ENCODE measurements at regions not wholly inside any gene's neighbourhood (a gene's known extent, or its start where the extent isn't known, plus 50 kb on each side); places are given as distances from the start of the nearest gene placed in this dataset.
"Not testable (repeated sequence)": the region's sequence is repeated elsewhere in the genome, so short reads cannot be mapped to it uniquely, and the experiment has no call there.

GRCh38 chr22:47884200-47884599 lies 1121.8 kb downstream of the TBC1D22A start:
- no peak overlapping the region for H3K4me3 ChIP-seq (ENCODE audit: low read depth in 1 of 2, low read length in 2 of 2)
- no peak overlapping the region for H3K9ac ChIP-seq (ENCODE audit: low read depth in 1 of 2, low read length in 2 of 2)
- no peaks in the 10 kb centered on the region for H3K27me3 ChIP-seq (ENCODE audit: control insufficient read depth in 1 of 2, insufficient read depth in 2 of 2, low read length in 2 of 2)
- no peaks in the 10 kb centered on the region for H3K4me1 ChIP-seq (ENCODE audit: control insufficient read depth in 1 of 2, insufficient read depth in 2 of 2, low read length in 2 of 2)
- H3K9me3 ChIP-seq (ENCODE audit: control insufficient read depth in 1 of 2, low read length in 2 of 2) = no peaks in the 10 kb centered on the region
- no peak overlapping the region for H3K27ac ChIP-seq (ENCODE audit: low read depth, low read length)
- no peaks in the 10 kb centered on the region for H3K36me3 ChIP-seq (ENCODE audit: control insufficient read depth in 1 of 2, insufficient read depth in 2 of 2, low read length in 2 of 2)

- Histone ChIP-seq H3K36me3 (ENCODE audit: control insufficient read depth in 1 of 2, insufficient read depth in 2 of 2, low read length in 2 of 2) (no peaks in the 10 kb centered on the region), H3K9ac (ENCODE audit: low read depth in 1 of 2, low read length in 2 of 2) (no peak overlapping the region), H3K27ac (ENCODE audit: low read depth, low read length) (no peak overlapping the region), H3K27me3 (ENCODE audit: control insufficient read depth in 1 of 2, insufficient read depth in 2 of 2, low read length in 2 of 2) (no peaks in the 10 kb centered on the region), H3K4me3 (ENCODE audit: low read depth in 1 of 2, low read length in 2 of 2) (no peak overlapping the region), H3K4me1 (ENCODE audit: control insufficient read depth in 1 of 2, insufficient read depth in 2 of 2, low read length in 2 of 2) (no peaks in the 10 kb centered on the region), H3K9me3 (ENCODE audit: control insufficient read depth in 1 of 2, low read length in 2 of 2) (no peaks in the 10 kb centered on the region)
Observed at GRCh38 chr22:47883757-47884156, 1121.3 kb downstream of the TBC1D22A start.

GRCh38 chr22:47879346-47879745 lies 1116.9 kb downstream of the TBC1D22A start:
- Histone ChIP-seq H3K4me3 (ENCODE audit: low read depth in 1 of 2, low read length in 2 of 2) (no peak overlapping the region), H3K4me1 (ENCODE audit: control insufficient read depth in 1 of 2, insufficient read depth in 2 of 2, low read length in 2 of 2) (no peaks in the 10 kb centered on the region), H3K27me3 (ENCODE audit: control insufficient read depth in 1 of 2, insufficient read depth in 2 of 2, low read length in 2 of 2) (peaks cover 0 to 4% of the 10 kb centered on the region in 2 donors)

GRCh38 chr22:47878460-47878859 lies 1116.0 kb downstream of the TBC1D22A start:
- H3K9me3 ChIP-seq (ENCODE audit: control insufficient read depth in 1 of 2, low read length in 2 of 2) = no peaks in the 10 kb centered on the region
- H3K4me3 ChIP-seq (ENCODE audit: low read depth in 1 of 2, low read length in 2 of 2) = no peak overlapping the region
- H3K27me3 ChIP-seq (ENCODE audit: control insufficient read depth in 1 of 2, insufficient read depth in 2 of 2, low read length in 2 of 2) = peaks cover 0 to 4% of the 10 kb centered on the region in 2 donors
- no peaks in the 10 kb centered on the region for H3K36me3 ChIP-seq (ENCODE audit: control insufficient read depth in 1 of 2, insufficient read depth in 2 of 2, low read length in 2 of 2)
- H3K9ac ChIP-seq (ENCODE audit: low read depth in 1 of 2, low read length in 2 of 2) = no peak overlapping the region
- no peak overlapping the region for H3K27ac ChIP-seq (ENCODE audit: low read depth, low read length)
- H3K4me1 ChIP-seq (ENCODE audit: control insufficient read depth in 1 of 2, insufficient read depth in 2 of 2, low read length in 2 of 2) = no peaks in the 10 kb centered on the region

More at GRCh38 chr22:47879346-47879745, 1116.9 kb downstream of the TBC1D22A start:
- Histone ChIP-seq H3K9ac (ENCODE audit: low read depth in 1 of 2, low read length in 2 of 2) (no peak overlapping the region), H3K27ac (ENCODE audit: low read depth, low read length) (no peak overlapping the region), H3K36me3 (ENCODE audit: control insufficient read depth in 1 of 2, insufficient read depth in 2 of 2, low read length in 2 of 2) (no peaks in the 10 kb centered on the region), H3K9me3 (ENCODE audit: control insufficient read depth in 1 of 2, low read length in 2 of 2) (no peaks in the 10 kb centered on the region)

GRCh38 chr22:47872761-47873535 lies 1110.5 kb downstream of the TBC1D22A start:
- H3K27me3 ChIP-seq (ENCODE audit: control insufficient read depth in 1 of 2, insufficient read depth in 2 of 2, low read length in 2 of 2) = peaks cover 0 to 4% of the 10 kb centered on the region in 2 donors
- H3K9me3 ChIP-seq (ENCODE audit: control insufficient read depth in 1 of 2, low read length in 2 of 2) = peaks cover 1 to 2% of the 10 kb centered on the region in 2 donors
- H3K36me3 ChIP-seq (ENCODE audit: control insufficient read depth in 1 of 2, insufficient read depth in 2 of 2, low read length in 2 of 2) = no peaks in the 10 kb centered on the region
- H3K27ac ChIP-seq (ENCODE audit: low read depth, low read length) = no peak overlapping the region
- no peak overlapping the region for H3K4me3 ChIP-seq (ENCODE audit: low read depth in 1 of 2, low read length in 2 of 2)
- H3K9ac ChIP-seq (ENCODE audit: low read depth in 1 of 2, low read length in 2 of 2) = no peak overlapping the region
- H3K4me1 ChIP-seq (ENCODE audit: control insufficient read depth in 1 of 2, insufficient read depth in 2 of 2, low read length in 2 of 2) = no peaks in the 10 kb centered on the region

GRCh38 chr22:47865626-47866025 lies 1103.2 kb downstream of the TBC1D22A start:
- H3K36me3 ChIP-seq (ENCODE audit: control insufficient read depth in 1 of 2, insufficient read depth in 2 of 2, low read length in 2 of 2) = no peaks in the 10 kb centered on the region
- peaks cover 3 to 5% of the 10 kb centered on the region in 2 donors for H3K9me3 ChIP-seq (ENCODE audit: control insufficient read depth in 1 of 2, low read length in 2 of 2)
- no peak overlapping the region for H3K9ac ChIP-seq (ENCODE audit: low read depth in 1 of 2, low read length in 2 of 2)
- no peaks in the 10 kb centered on the region for H3K27me3 ChIP-seq (ENCODE audit: control insufficient read depth in 1 of 2, insufficient read depth in 2 of 2, low read length in 2 of 2)
- no peak overlapping the region for H3K27ac ChIP-seq (ENCODE audit: low read depth, low read length)
- H3K4me3 ChIP-seq (ENCODE audit: low read depth in 1 of 2, low read length in 2 of 2) = no peak overlapping the region
- H3K4me1 ChIP-seq (ENCODE audit: control insufficient read depth in 1 of 2, insufficient read depth in 2 of 2, low read length in 2 of 2) = no peaks in the 10 kb centered on the region

- Histone ChIP-seq H3K27ac (ENCODE audit: low read depth, low read length) (no peak overlapping the region), H3K36me3 (ENCODE audit: control insufficient read depth in 1 of 2, insufficient read depth in 2 of 2, low read length in 2 of 2) (no peaks in the 10 kb centered on the region), H3K9ac (ENCODE audit: low read depth in 1 of 2, low read length in 2 of 2) (no peak overlapping the region), H3K27me3 (ENCODE audit: control insufficient read depth in 1 of 2, insufficient read depth in 2 of 2, low read length in 2 of 2) (no peaks in the 10 kb centered on the region), H3K4me1 (ENCODE audit: control insufficient read depth in 1 of 2, insufficient read depth in 2 of 2, low read length in 2 of 2) (no peaks in the 10 kb centered on the region), H3K4me3 (ENCODE audit: low read depth in 1 of 2, low read length in 2 of 2) (no peak overlapping the region), H3K9me3 (ENCODE audit: control insufficient read depth in 1 of 2, low read length in 2 of 2) (no peaks in the 10 kb centered on the region)
Observed at GRCh38 chr22:47862394-47862793, 1099.9 kb downstream of the TBC1D22A start.

- H3K36me3 ChIP-seq (ENCODE audit: control insufficient read depth in 1 of 2, insufficient read depth in 2 of 2, low read length in 2 of 2); H3K4me3 ChIP-seq (ENCODE audit: low read depth in 1 of 2, low read length in 2 of 2); H3K27me3 ChIP-seq (ENCODE audit: control insufficient read depth in 1 of 2, insufficient read depth in 2 of 2, low read length in 2 of 2); H3K4me1 ChIP-seq (ENCODE audit: control insufficient read depth in 1 of 2, insufficient read depth in 2 of 2, low read length in 2 of 2); H3K27ac ChIP-seq (ENCODE audit: low read depth, low read length); H3K9me3 ChIP-seq (ENCODE audit: control insufficient read depth in 1 of 2, low read length in 2 of 2); H3K9ac ChIP-seq (ENCODE audit: low read depth in 1 of 2, low read length in 2 of 2): not testable (repeated sequence)
Observed at GRCh38 chr22:47860907-47861306, 1098.5 kb downstream of the TBC1D22A start.

GRCh38 chr22:47859881-47860525 lies 1097.6 kb downstream of the TBC1D22A start:
- Histone ChIP-seq H3K27ac (ENCODE audit: low read depth, low read length) (no peak overlapping the region), H3K27me3 (ENCODE audit: control insufficient read depth in 1 of 2, insufficient read depth in 2 of 2, low read length in 2 of 2) (no peaks in the 10 kb centered on the region), H3K9me3 (ENCODE audit: control insufficient read depth in 1 of 2, low read length in 2 of 2) (no peaks in the 10 kb centered on the region), H3K4me1 (ENCODE audit: control insufficient read depth in 1 of 2, insufficient read depth in 2 of 2, low read length in 2 of 2) (no peaks in the 10 kb centered on the region), H3K9ac (ENCODE audit: low read depth in 1 of 2, low read length in 2 of 2) (no peak overlapping the region), H3K36me3 (ENCODE audit: control insufficient read depth in 1 of 2, insufficient read depth in 2 of 2, low read length in 2 of 2) (no peaks in the 10 kb centered on the region), H3K4me3 (ENCODE audit: low read depth in 1 of 2, low read length in 2 of 2) (no peak overlapping the region)

- Histone ChIP-seq H3K4me1 (ENCODE audit: control insufficient read depth in 1 of 2, insufficient read depth in 2 of 2, low read length in 2 of 2) (no peaks in the 10 kb centered on the region), H3K9me3 (ENCODE audit: control insufficient read depth in 1 of 2, low read length in 2 of 2) (no peaks in the 10 kb centered on the region), H3K4me3 (ENCODE audit: low read depth in 1 of 2, low read length in 2 of 2) (no peak overlapping the region), H3K27me3 (ENCODE audit: control insufficient read depth in 1 of 2, insufficient read depth in 2 of 2, low read length in 2 of 2) (no peaks in the 10 kb centered on the region), H3K9ac (ENCODE audit: low read depth in 1 of 2, low read length in 2 of 2) (no peak overlapping the region), H3K27ac (ENCODE audit: low read depth, low read length) (no peak overlapping the region), H3K36me3 (ENCODE audit: control insufficient read depth in 1 of 2, insufficient read depth in 2 of 2, low read length in 2 of 2) (no peaks in the 10 kb centered on the region)
Observed at GRCh38 chr22:47858773-47859306, 1096.4 kb downstream of the TBC1D22A start.

Measured in duodenal mucosa (tissue), 2 donors.